ENCODE measurements at regions not wholly inside any gene's neighbourhood (a gene's known extent, or its start where the extent isn't known, plus 50 kb on each side); places are given as distances from the start of the nearest gene placed in this dataset.
A peak's percentile ranks its signal among the peaks of the same experiment; 100 is the strongest.

DNA sequence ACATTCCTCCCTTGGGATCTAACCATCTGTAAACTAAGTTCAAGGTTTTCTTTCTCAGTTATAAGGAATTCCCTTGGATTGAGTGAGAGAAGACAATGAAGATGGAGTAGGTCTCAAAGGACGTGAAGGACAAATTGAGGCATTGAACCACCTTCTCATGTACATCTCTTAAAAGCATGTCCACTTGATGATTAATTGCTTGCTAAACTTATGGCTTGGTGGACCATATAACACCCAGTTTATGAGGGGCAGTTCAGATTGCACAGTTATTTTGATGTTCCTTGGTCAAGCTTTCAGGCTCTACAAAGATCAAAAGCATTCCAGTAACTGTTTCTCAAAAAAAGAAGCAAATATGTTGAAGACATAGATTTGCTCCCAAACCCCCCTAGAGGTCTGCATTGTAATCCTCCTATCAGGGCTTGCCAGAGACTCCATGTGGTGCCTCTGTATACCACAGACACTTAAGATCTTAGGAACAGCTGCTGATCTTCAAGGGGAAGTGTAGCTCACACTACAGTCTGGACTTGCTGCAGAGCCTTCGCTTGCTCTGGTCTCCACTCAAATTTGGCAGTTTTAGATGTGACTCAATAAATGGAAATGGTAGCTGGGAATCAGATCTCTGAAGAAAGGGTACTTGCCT, 56.9 kb upstream of the ALDH1A1 start (continued):
- TF ChIP-seq E2F8 (IDR thresholded peaks at IDR 0.05; ENCODE audit: low read depth, partially characterized antibody) (no peak), ZNF282 (CRISPR knock-in tag; IDR thresholded peaks at IDR 0.05) (no peak), MBD2 (IDR thresholded peaks at IDR 0.05; ENCODE audit: borderline replicate concordance, low read depth) (no peak), SMAD2 (IDR thresholded peaks at IDR 0.05; ENCODE audit: low read depth, low read length) (no peak), THRB (CRISPR knock-in tag; conservative IDR thresholded peaks at IDR 0.05) (no peak), TCF3 (CRISPR knock-in tag; IDR thresholded peaks at IDR 0.05) (peak; percentile 83), ZFP1 (CRISPR knock-in tag; IDR thresholded peaks at IDR 0.05) (no peak), KLF1 (tag; IDR thresholded peaks at IDR 0.05) (no peak), CC2D1A (IDR thresholded peaks at IDR 0.05) (0 out of 2 replicates have a peak, but pooled peaks have one; percentile 42), ZNF408 (CRISPR knock-in tag; IDR thresholded peaks at IDR 0.05; ENCODE audit: low read depth) (no peak), TCF7 (IDR thresholded peaks at IDR 0.05; ENCODE audit: borderline replicate concordance) (peak; percentile 63; the same call in 1 of the 2 replicates), STAT5A (IDR thresholded peaks at IDR 0.05; ENCODE audit: borderline replicate concordance, low read length) (peak; percentile 78), FOXA3 (CRISPR knock-in tag; conservative IDR thresholded peaks at IDR 0.05 in 1 of 2, IDR thresholded peaks at IDR 0.05 in 1 of 2) (no peak), CEBPB (tag; IDR thresholded peaks at IDR 0.05) (no peak)
- TF ChIP-seq, protein P1, sequence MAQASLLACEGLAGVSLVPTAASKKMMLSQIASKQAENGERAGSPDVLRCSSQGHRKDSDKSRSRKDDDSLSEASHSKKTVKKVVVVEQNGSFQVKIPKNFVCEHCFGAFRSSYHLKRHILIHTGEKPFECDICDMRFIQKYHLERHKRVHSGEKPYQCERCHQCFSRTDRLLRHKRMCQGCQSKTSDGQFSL (CRISPR knock-in tag; IDR thresholded peaks at IDR 0.05) = no peak
- TF ChIP-seq, protein P1 (tag; IDR thresholded peaks at IDR 0.05) = no peak
- TF ChIP-seq, protein P2, sequence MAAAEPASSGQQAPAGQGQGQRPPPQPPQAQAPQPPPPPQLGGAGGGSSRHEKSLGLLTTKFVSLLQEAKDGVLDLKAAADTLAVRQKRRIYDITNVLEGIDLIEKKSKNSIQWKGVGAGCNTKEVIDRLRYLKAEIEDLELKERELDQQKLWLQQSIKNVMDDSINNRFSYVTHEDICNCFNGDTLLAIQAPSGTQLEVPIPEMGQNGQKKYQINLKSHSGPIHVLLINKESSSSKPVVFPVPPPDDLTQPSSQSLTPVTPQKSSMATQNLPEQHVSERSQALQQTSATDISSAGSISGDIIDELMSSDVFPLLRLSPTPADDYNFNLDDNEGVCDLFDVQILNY (CRISPR knock-in tag; IDR thresholded peaks at IDR 0.05) = no peak
- TF ChIP-seq, protein P3, sequence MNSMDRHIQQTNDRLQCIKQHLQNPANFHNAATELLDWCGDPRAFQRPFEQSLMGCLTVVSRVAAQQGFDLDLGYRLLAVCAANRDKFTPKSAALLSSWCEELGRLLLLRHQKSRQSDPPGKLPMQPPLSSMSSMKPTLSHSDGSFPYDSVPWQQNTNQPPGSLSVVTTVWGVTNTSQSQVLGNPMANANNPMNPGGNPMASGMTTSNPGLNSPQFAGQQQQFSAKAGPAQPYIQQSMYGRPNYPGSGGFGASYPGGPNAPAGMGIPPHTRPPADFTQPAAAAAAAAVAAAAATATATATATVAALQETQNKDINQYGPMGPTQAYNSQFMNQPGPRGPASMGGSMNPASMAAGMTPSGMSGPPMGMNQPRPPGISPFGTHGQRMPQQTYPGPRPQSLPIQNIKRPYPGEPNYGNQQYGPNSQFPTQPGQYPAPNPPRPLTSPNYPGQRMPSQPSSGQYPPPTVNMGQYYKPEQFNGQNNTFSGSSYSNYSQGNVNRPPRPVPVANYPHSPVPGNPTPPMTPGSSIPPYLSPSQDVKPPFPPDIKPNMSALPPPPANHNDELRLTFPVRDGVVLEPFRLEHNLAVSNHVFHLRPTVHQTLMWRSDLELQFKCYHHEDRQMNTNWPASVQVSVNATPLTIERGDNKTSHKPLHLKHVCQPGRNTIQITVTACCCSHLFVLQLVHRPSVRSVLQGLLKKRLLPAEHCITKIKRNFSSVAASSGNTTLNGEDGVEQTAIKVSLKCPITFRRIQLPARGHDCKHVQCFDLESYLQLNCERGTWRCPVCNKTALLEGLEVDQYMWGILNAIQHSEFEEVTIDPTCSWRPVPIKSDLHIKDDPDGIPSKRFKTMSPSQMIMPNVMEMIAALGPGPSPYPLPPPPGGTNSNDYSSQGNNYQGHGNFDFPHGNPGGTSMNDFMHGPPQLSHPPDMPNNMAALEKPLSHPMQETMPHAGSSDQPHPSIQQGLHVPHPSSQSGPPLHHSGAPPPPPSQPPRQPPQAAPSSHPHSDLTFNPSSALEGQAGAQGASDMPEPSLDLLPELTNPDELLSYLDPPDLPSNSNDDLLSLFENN (IDR thresholded peaks at IDR 0.05; ENCODE audit: low read depth in 2 of 2, low read length in 2 of 2) = 0 out of 4 replicates have a peak, but pooled peaks of 1 of the 2 experiments have one; percentile 61
